ENCODE measurements at regions not wholly inside any gene's neighbourhood (a gene's known extent, or its start where the extent isn't known, plus 50 kb on each side); places are given as distances from the start of the nearest gene placed in this dataset.

GRCh38 chr1:55578646-55579045, 363.5 kb upstream of the USP24 start:
- no peak for TF ChIP-seq CTCF (IDR thresholded peaks at IDR 0.05)
- no peak for TF ChIP-seq POLR2A (IDR thresholded peaks at IDR 0.05)
- no peak overlapping the region for H3K27ac ChIP-seq
- DNase-seq, result no peak
- H3K4me3 ChIP-seq, result no peak overlapping the region
- H3K4me1 ChIP-seq, result peaks cover 0 to 19% (median 13%) of the 10 kb centered on the region in 3 donors
- intact Hi-C loops (cut with DNase I), result no loop called here
- WGBS, 2 donors, result 40 to 86% methylated on average over 1 of the region's 1 CpG
- no peaks in the 10 kb centered on the region for H3K9me3 ChIP-seq
- no peaks in the 10 kb centered on the region for H3K27me3 ChIP-seq
- H3K36me3 ChIP-seq, result no peaks in the 10 kb centered on the region

- H3K27ac ChIP-seq, result peak overlapping the region in 2 of 4 donors; percentile 61 to 66
- WGBS, 2 donors, result 66 to 73% methylated on average over 2 to 4 of the region's 4 CpGs
- no peaks in the 10 kb centered on the region for H3K36me3 ChIP-seq
- peaks cover 0 to 7% (median 7%) of the 10 kb centered on the region in 3 donors for H3K4me1 ChIP-seq
- H3K27me3 ChIP-seq, result no peaks in the 10 kb centered on the region
- TF ChIP-seq CTCF (IDR thresholded peaks at IDR 0.05) (no peak), POLR2A (IDR thresholded peaks at IDR 0.05) (no peak)
- no peak overlapping the region for H3K4me3 ChIP-seq
- no peak for DNase-seq
- no peaks in the 10 kb centered on the region for H3K9me3 ChIP-seq
- intact Hi-C loops (cut with DNase I), result no loop called here
Measured at GRCh38 chr1:55575571-55576279, 360.6 kb upstream of the USP24 start.

- no peak for DNase-seq
- H3K27me3 ChIP-seq, result no peaks in the 10 kb centered on the region
- no peaks in the 10 kb centered on the region for H3K36me3 ChIP-seq
- no peak for TF ChIP-seq POLR2A (IDR thresholded peaks at IDR 0.05)
- TF ChIP-seq CTCF (IDR thresholded peaks at IDR 0.05), result no peak
- H3K4me3 ChIP-seq, result no peak overlapping the region
- WGBS, 2 donors, result 72 to 76% methylated on average over 5 of the region's 5 CpGs
- intact Hi-C loops (cut with DNase I), result no loop called here
- H3K27ac ChIP-seq, result peak overlapping the region in 1 of 4 donors; percentile 61
- H3K9me3 ChIP-seq, result no peaks in the 10 kb centered on the region
- H3K4me1 ChIP-seq, result peaks cover 0 to 5% (median 0%) of the 10 kb centered on the region in 3 donors
Measured at GRCh38 chr1:55574691-55575225, 359.6 kb upstream of the USP24 start.

- Histone ChIP-seq H3K4me1 (peaks cover 0 to 5% (median 0%) of the 10 kb centered on the region in 3 donors), H3K27me3 (no peaks in the 10 kb centered on the region), H3K36me3 (no peaks in the 10 kb centered on the region), H3K27ac (no peak overlapping the region), H3K4me3 (no peak overlapping the region), H3K9me3 (no peaks in the 10 kb centered on the region)
- intact Hi-C loops (cut with DNase I), result no loop called here
- 71 to 72% methylated on average over 10 of the region's 14 CpGs for WGBS, 2 donors
- TF ChIP-seq POLR2A (IDR thresholded peaks at IDR 0.05), result no peak
- no peak for TF ChIP-seq CTCF (IDR thresholded peaks at IDR 0.05)
- no peak for DNase-seq
Measured at GRCh38 chr1:55572878-55573734, 357.9 kb upstream of the USP24 start.

GRCh38 chr1:55571767-55572166, 356.6 kb upstream of the USP24 start:
- intact Hi-C loops (cut with DNase I), result no loop called here

More at GRCh38 chr1:55571767-55572166, 356.6 kb upstream of the USP24 start:
- DNase-seq, result no peak
- Histone ChIP-seq H3K4me3 (no peak overlapping the region), H3K9me3 (no peaks in the 10 kb centered on the region), H3K27ac (no peak overlapping the region), H3K4me1 (peaks cover 0 to 5% (median 0%) of the 10 kb centered on the region in 3 donors), H3K36me3 (no peaks in the 10 kb centered on the region), H3K27me3 (no peaks in the 10 kb centered on the region)
- TF ChIP-seq CTCF (IDR thresholded peaks at IDR 0.05) (no peak), POLR2A (IDR thresholded peaks at IDR 0.05) (no peak)
- 92 to 93% methylated on average over 3 of the region's 3 CpGs for WGBS, 2 donors
